WTC11 (cell line): ENCODE measurements at regions not wholly inside any gene's neighbourhood (a gene's known extent, or its start where the extent isn't known, plus 50 kb on each side); places are given as distances from the start of the nearest gene placed in this dataset.

Experiments used
- ATAC-seq: fragments of 200-7000 bp; cut with Tn5 transposase; 2 replicates; pipeline ENCODE4 v1.10.0; 2021; ENCODE audit warnings: mild to moderate bottlenecking, moderate library complexity
- CTCF ChIA-PET: fragments of 300-600 bp; sonication (Branson Sonifier 250); formaldehyde crosslinking; loops from one replicate; lab custom pipeline; 2021; ENCODE audit warnings: antibody characterized with exemption; lab: Charles Lee
- POLR2A ChIA-PET: fragments of 350-600 bp; sonication (Branson Sonifier 250); formaldehyde crosslinking; loops from one replicate; lab custom pipeline; 2021; ENCODE audit warnings: antibody characterized with exemption; lab: Charles Lee
- DNase-seq: peaks from one replicate; pipeline ENCODE4 v3.0.0; 2021; ENCODE audit warnings: low spot score
- H3K27ac Mint-ChIP-seq: 2 replicates; pipeline ENCODE4 v1.8.0; 2021; ENCODE audit warnings: mixed read lengths
- H3K27me3 Mint-ChIP-seq: 2 replicates; pipeline ENCODE4 v1.8.0; 2021; ENCODE audit warnings: low read depth, mild to moderate bottlenecking, moderate library complexity, mixed read lengths
- H3K36me3 Mint-ChIP-seq: 2 replicates; pipeline ENCODE4 v1.8.0; 2021; ENCODE audit warnings: mixed read lengths
- H3K4me1 Mint-ChIP-seq: 2 replicates; pipeline ENCODE4 v1.8.0; 2022; ENCODE audit warnings: mixed read lengths
- H3K4me3 Mint-ChIP-seq: 2 replicates; pipeline ENCODE4 v1.8.0; 2021; ENCODE audit warnings: mild to moderate bottlenecking, moderate library complexity, mixed read lengths
- H3K9me3 Mint-ChIP-seq: 2 replicates; pipeline ENCODE4 v1.8.0; 2021; ENCODE audit warnings: mixed read lengths
- ATF1 ChIP-seq: sonication (generic); formaldehyde crosslinking; IDR thresholded peaks from 2 replicates; pipeline ENCODE4 v1.8.1; 2023; ENCODE audit warnings: mild to moderate bottlenecking, moderate library complexity, missing genetic modification reagents
- ATF6 ChIP-seq: sonication (generic); formaldehyde crosslinking; IDR thresholded peaks from 2 replicates; pipeline ENCODE4 v1.8.1; 2023; ENCODE audit warnings: mild to moderate bottlenecking, missing genetic modification reagents
- CBFB ChIP-seq: sonication (generic); formaldehyde crosslinking; IDR thresholded peaks from 2 replicates; pipeline ENCODE4 v1.8.1; 2022; ENCODE audit warnings: mild to moderate bottlenecking, low read depth, missing genetic modification reagents
- IRF2 ChIP-seq: sonication (generic); formaldehyde crosslinking; IDR thresholded peaks from 2 replicates; pipeline ENCODE4 v1.8.0; 2022; ENCODE audit warnings: low read depth, missing genetic modification reagents, borderline replicate concordance
- MLX ChIP-seq: sonication (generic); formaldehyde crosslinking; IDR thresholded peaks from 2 replicates; pipeline ENCODE4 v1.8.1; 2023; ENCODE audit warnings: mild to moderate bottlenecking, missing genetic modification reagents, moderate library complexity
- NR1H2 ChIP-seq: sonication (generic); formaldehyde crosslinking; IDR thresholded peaks from 2 replicates; pipeline ENCODE4 v1.9.0; 2021; ENCODE audit warnings: mild to moderate bottlenecking, moderate library complexity, missing genetic modification reagents
- RORB ChIP-seq: fragments of 250-450 bp; sonication (Bioruptor Pico); IDR thresholded peaks from 2 replicates; pipeline ENCODE4 v1.9.0; 2021; ENCODE audit warnings: mild to moderate bottlenecking
- SP1 ChIP-seq: sonication (generic); formaldehyde crosslinking; conservative IDR thresholded peaks from 2 replicates; pipeline ENCODE4 v1.8.1; 2022; ENCODE audit warnings: missing genetic modification reagents
- TCF7 ChIP-seq: sonication (generic); formaldehyde crosslinking; IDR thresholded peaks from 2 replicates; pipeline ENCODE4 v1.8.0; 2022; ENCODE audit warnings: mild to moderate bottlenecking, low read depth, missing genetic modification reagents, moderate library complexity
- TEAD1 ChIP-seq: sonication (generic); formaldehyde crosslinking; IDR thresholded peaks from 2 replicates; pipeline ENCODE4 v1.8.0; 2022; ENCODE audit warnings: mild to moderate bottlenecking, missing genetic modification reagents
- TEAD4 ChIP-seq: sonication (generic); formaldehyde crosslinking; IDR thresholded peaks from 2 replicates; pipeline ENCODE4 v1.8.0; 2022; ENCODE audit warnings: mild to moderate bottlenecking, missing genetic modification reagents
- ZBTB21 ChIP-seq: sonication (generic); formaldehyde crosslinking; IDR thresholded peaks from 2 replicates; pipeline ENCODE4 v1.8.1; 2023; ENCODE audit warnings: mild to moderate bottlenecking, missing genetic modification reagents, borderline replicate concordance
- ZNF423 ChIP-seq: fragments of 250-450 bp; sonication (Bioruptor Pico); IDR thresholded peaks from 2 replicates; pipeline ENCODE4 v2.1.2; 2022; ENCODE audit warnings: mild to moderate bottlenecking, moderate library complexity
- ZNF671 ChIP-seq: fragments of 250-450 bp; sonication (Bioruptor Pico); IDR thresholded peaks from 2 replicates; pipeline ENCODE4 v1.8.0; 2021; ENCODE audit warnings: mild to moderate bottlenecking
- TF ChIP-seq, protein P1 (sequence below): fragments of 250-450 bp; sonication (Bioruptor Pico); conservative IDR thresholded peaks from 2 replicates; pipeline ENCODE4 v1.9.0; 2021; ENCODE audit warnings: mild to moderate bottlenecking
- TF ChIP-seq, protein P2 (sequence below): sonication (generic); formaldehyde crosslinking; IDR thresholded peaks from 2 replicates; pipeline ENCODE4 v1.8.0; 2022; ENCODE audit warnings: mild to moderate bottlenecking, missing genetic modification reagents
- TF ChIP-seq, protein P3 (sequence below): sonication (generic); formaldehyde crosslinking; IDR thresholded peaks from 2 replicates; pipeline ENCODE4 v1.8.0; 2022; ENCODE audit warnings: mild to moderate bottlenecking, missing genetic modification reagents

DNA sequence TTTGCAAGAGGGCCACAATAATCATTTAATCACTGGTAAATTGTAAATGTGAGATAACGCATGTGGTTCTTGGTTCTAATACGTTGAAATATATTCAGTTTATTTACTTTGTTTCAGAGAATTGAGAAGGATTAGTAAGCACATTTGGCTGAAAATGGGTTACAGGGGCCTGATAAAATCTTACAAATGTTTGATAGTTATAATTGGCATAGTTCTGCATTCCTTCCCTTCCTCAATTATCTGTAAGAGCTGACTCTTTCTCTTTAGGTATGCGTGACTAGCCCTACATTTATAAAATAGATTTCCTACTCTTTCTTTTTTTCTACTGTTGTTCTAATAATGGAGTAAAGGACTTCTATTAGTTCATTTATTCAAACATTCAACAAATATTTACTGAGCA, 685.2 kb downstream of the NUP35 start:
- Mint-ChIP-seq H3K9me3 (no peaks in the 10 kb centered on the region; the same call in 1 of the 2 replicates), H3K4me3 (no peak overlapping the region), H3K4me1 (no peaks in the 10 kb centered on the region), H3K27me3 (no peaks in the 10 kb centered on the region), H3K36me3 (no peaks in the 10 kb centered on the region), H3K27ac (no peak overlapping the region)
- ATAC-seq (no peak), DNase-seq (no peak)
- CTCF ChIA-PET, result no interaction called here
- POLR2A ChIA-PET, result no interaction called here
- no peak for TF ChIP-seq ATF1 (CRISPR knock-in tag)

- ChIA-PET POLR2A (no interaction called here), CTCF (no interaction called here)
- H3K4me1 Mint-ChIP-seq, result no peaks in the 10 kb centered on the region
- no peak for ATAC-seq
- no peaks in the 10 kb centered on the region for H3K36me3 Mint-ChIP-seq
- TF ChIP-seq NR1H2 (CRISPR knock-in tag) (no peak), TEAD1 (CRISPR knock-in tag) (no peak), ZNF671 (no peak), SP1 (CRISPR knock-in tag) (no peak)
- no peak overlapping the region for H3K4me3 Mint-ChIP-seq
- DNase-seq, result no peak
- H3K27ac Mint-ChIP-seq, result no peak overlapping the region
- peaks cover 3% of the 10 kb centered on the region; the same call in 1 of the 2 replicates for H3K9me3 Mint-ChIP-seq
- H3K27me3 Mint-ChIP-seq, result no peaks in the 10 kb centered on the region
Measured at GRCh38 chr2:183811281-183811680, 687.0 kb downstream of the NUP35 start.

GRCh38 chr2:183812091-183812490, 687.8 kb downstream of the NUP35 start:
- TF ChIP-seq MLX (CRISPR knock-in tag) (no peak), IRF2 (CRISPR knock-in tag) (no peak), ATF1 (CRISPR knock-in tag) (no peak), CBFB (CRISPR knock-in tag) (no peak), ZBTB21 (CRISPR knock-in tag) (no peak), RORB (no peak), TCF7 (CRISPR knock-in tag) (no peak), ATF6 (no peak), ZNF423 (CRISPR knock-in tag) (no peak), TEAD4 (CRISPR knock-in tag) (no peak)
- TF ChIP-seq, protein P1, sequence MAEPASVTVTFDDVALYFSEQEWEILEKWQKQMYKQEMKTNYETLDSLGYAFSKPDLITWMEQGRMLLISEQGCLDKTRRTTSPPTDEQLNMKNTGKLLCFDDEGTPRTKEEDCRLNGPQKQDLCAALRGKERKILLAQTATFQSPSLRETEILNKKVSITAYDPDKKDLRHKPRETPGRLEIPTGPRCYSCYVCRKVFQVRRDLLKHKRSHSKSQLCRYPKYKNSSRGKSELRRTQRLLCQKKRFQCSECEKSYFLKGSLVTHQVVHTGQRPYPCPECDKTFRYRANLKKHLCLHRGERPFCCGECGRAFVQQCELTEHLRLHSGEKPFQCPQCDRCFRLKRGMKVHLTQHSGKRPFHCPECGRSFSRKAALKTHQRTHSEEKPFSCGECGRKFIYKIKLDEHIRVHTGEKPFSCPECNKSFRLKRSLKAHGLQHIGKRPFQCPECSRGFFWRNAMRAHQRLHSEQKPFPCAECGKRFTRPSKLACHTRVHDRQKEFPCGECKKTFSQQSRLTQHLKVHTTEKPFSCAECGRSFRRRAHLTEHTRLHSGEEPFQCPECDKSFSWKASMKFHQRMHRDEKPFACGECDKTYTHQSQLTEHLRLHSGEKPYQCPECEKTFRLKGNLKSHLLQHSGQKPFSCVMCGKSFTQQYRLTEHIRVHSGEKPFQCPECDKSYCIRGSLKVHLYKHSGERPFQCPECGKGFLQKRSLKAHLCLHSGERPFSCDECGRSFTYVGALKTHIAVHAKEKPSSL, result no peak
- TF ChIP-seq, protein P2, sequence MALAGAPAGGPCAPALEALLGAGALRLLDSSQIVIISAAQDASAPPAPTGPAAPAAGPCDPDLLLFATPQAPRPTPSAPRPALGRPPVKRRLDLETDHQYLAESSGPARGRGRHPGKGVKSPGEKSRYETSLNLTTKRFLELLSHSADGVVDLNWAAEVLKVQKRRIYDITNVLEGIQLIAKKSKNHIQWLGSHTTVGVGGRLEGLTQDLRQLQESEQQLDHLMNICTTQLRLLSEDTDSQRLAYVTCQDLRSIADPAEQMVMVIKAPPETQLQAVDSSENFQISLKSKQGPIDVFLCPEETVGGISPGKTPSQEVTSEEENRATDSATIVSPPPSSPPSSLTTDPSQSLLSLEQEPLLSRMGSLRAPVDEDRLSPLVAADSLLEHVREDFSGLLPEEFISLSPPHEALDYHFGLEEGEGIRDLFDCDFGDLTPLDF, result no peak
- TF ChIP-seq, protein P3, sequence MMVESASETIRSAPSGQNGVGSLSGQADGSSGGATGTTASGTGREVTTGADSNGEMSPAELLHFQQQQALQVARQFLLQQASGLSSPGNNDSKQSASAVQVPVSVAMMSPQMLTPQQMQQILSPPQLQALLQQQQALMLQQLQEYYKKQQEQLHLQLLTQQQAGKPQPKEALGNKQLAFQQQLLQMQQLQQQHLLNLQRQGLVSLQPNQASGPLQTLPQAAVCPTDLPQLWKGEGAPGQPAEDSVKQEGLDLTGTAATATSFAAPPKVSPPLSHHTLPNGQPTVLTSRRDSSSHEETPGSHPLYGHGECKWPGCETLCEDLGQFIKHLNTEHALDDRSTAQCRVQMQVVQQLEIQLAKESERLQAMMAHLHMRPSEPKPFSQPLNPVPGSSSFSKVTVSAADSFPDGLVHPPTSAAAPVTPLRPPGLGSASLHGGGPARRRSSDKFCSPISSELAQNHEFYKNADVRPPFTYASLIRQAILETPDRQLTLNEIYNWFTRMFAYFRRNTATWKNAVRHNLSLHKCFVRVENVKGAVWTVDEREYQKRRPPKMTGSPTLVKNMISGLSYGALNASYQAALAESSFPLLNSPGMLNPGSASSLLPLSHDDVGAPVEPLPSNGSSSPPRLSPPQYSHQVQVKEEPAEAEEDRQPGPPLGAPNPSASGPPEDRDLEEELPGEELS (CRISPR knock-in tag), result no peak
- no peak for ATAC-seq
- Mint-ChIP-seq H3K4me1 (no peaks in the 10 kb centered on the region), H3K36me3 (no peaks in the 10 kb centered on the region), H3K4me3 (no peak overlapping the region), H3K9me3 (peaks cover 11% of the 10 kb centered on the region; the same call in 1 of the 2 replicates), H3K27me3 (no peaks in the 10 kb centered on the region), H3K27ac (no peak overlapping the region)
- ChIA-PET POLR2A (no interaction called here), CTCF (no interaction called here)
- DNase-seq, result no peak
